ENCODE measurements at regions not wholly inside any gene's neighbourhood (a gene's known extent, or its start where the extent isn't known, plus 50 kb on each side); places are given as distances from the start of the nearest gene placed in this dataset.
A peak's percentile ranks its signal among the peaks of the same experiment; 100 is the strongest.

- H3K4me1 ChIP-seq (ENCODE audit: control insufficient read depth in 2 of 2, insufficient read depth in 2 of 2, low read length in 2 of 2) = no peaks in the 10 kb centered on the region
- POLR2A ChIA-PET = no interaction called here
- DNase-seq (peak in 2 of 9 donors; percentile 15 to 23), ATAC-seq (peak; percentile 50)
- CTCF ChIA-PET = interaction anchor here (0.7 to 1.0 kb wide), 2 partner anchors 10 to 701 kb away, joined by 3 read pairs; no protein-coding TSS in a partner anchor
- intact Hi-C loops (cut with micrococcal nuclease) = no loop called here
- Mint-ChIP-seq H3K27me3 (peaks cover 0 to 9% (median 5%) of the 10 kb centered on the region in 5 donors), H3K27ac (no peak overlapping the region), H3K4me3 (no peak overlapping the region), H3K9me3 (peaks cover 0 to 2% (median 0%) of the 10 kb centered on the region in 11 donors), H3K36me3 (no peaks in the 10 kb centered on the region), H3K4me1 (peaks cover 0 to 5% (median 0%) of the 10 kb centered on the region in 7 donors)
- no peaks in the 10 kb centered on the region for H3K9me3 ChIP-seq (ENCODE audit: control insufficient read depth in 2 of 3, low read length in 3 of 3)
- H3K27me3 ChIP-seq (ENCODE audit: control insufficient read depth in 2 of 2, insufficient read depth in 2 of 2, low read length in 2 of 2) = peaks cover 0 to 4% of the 10 kb centered on the region in 2 donors
- H3K27ac ChIP-seq (ENCODE audit: low read depth, low read length) = no peak overlapping the region
- H3K36me3 ChIP-seq (ENCODE audit: control insufficient read depth in 2 of 3, insufficient read depth in 3 of 3, low read length in 3 of 3) = no peaks in the 10 kb centered on the region
- no peak overlapping the region for H3K4me3 ChIP-seq (ENCODE audit: low read length)
These were observed 195.8 kb downstream of the ERCC6L2 start for GRCh38 chr9:96071076-96071814.

GRCh38 chr9:96069629-96070220 is 194.2 kb downstream of the ERCC6L2 start:
- ATAC-seq (no peak), DNase-seq (no peak)
- no peak overlapping the region for H3K27ac Mint-ChIP-seq
- CTCF ChIA-PET = interaction anchor here (1.0 kb wide), 1 partner anchor 8 kb away, joined by 3 read pairs; no protein-coding TSS in a partner anchor
- Histone ChIP-seq H3K4me3 (ENCODE audit: low read length) (no peak overlapping the region), H3K4me1 (ENCODE audit: control insufficient read depth in 2 of 2, insufficient read depth in 2 of 2, low read length in 2 of 2) (no peaks in the 10 kb centered on the region), H3K27me3 (ENCODE audit: control insufficient read depth in 2 of 2, insufficient read depth in 2 of 2, low read length in 2 of 2) (peaks cover 0 to 4% of the 10 kb centered on the region in 2 donors), H3K27ac (ENCODE audit: low read depth, low read length) (no peak overlapping the region), H3K9me3 (ENCODE audit: control insufficient read depth in 2 of 3, low read length in 3 of 3) (no peaks in the 10 kb centered on the region), H3K36me3 (ENCODE audit: control insufficient read depth in 2 of 3, insufficient read depth in 3 of 3, low read length in 3 of 3) (no peaks in the 10 kb centered on the region)
- H3K4me1 Mint-ChIP-seq = peaks cover 0 to 2% (median 0%) of the 10 kb centered on the region in 7 donors
- H3K27me3 Mint-ChIP-seq = peaks cover 0 to 9% (median 5%) of the 10 kb centered on the region in 5 donors
- peak overlapping the region in 1 of 10 donors; percentile 17 for H3K4me3 Mint-ChIP-seq
- peaks cover 0 to 2% (median 0%) of the 10 kb centered on the region in 11 donors for H3K9me3 Mint-ChIP-seq
- POLR2A ChIA-PET = no interaction called here
- intact Hi-C loops (cut with micrococcal nuclease) = loop anchor here in 1 of 2 donors (10.0 kb wide), 1 partner anchor 255 kb away; no protein-coding TSS in a partner anchor
- H3K36me3 Mint-ChIP-seq = no peaks in the 10 kb centered on the region

DNA sequence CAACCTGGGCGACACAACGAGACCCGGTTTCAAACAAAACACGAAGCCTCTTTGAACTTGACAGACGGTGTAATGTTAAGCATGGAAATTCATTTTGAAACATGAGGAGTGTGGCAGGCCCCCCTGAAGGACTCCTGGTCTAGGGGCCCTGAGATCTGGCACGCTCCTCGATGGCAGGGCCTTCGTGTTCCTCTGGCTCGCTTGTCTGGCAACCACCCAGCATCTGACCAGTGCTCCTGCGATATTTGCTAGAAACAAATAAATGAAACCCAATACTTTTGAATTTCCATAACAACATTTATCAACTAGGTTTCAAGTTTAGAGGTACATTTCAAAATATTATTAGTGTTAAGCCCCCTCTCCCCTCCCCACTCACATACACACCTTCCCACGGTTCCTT is 193.0 kb downstream of the ERCC6L2 start:
- DNase-seq (no peak), ATAC-seq (no peak)
- H3K27me3 ChIP-seq (ENCODE audit: control insufficient read depth in 2 of 2, insufficient read depth in 2 of 2, low read length in 2 of 2) = peaks cover 0 to 4% of the 10 kb centered on the region in 2 donors
- Mint-ChIP-seq H3K9me3 (peaks cover 0 to 2% (median 0%) of the 10 kb centered on the region in 11 donors), H3K27ac (no peak overlapping the region), H3K27me3 (peaks cover 0 to 9% (median 5%) of the 10 kb centered on the region in 5 donors), H3K4me3 (no peak overlapping the region), H3K36me3 (no peaks in the 10 kb centered on the region), H3K4me1 (peaks cover 0 to 2% (median 0%) of the 10 kb centered on the region in 7 donors)
- intact Hi-C loops (cut with micrococcal nuclease) = loop anchor here in 1 of 2 donors (10.0 kb wide), 1 partner anchor 254 kb away; no protein-coding TSS in a partner anchor
- no peak overlapping the region for H3K4me3 ChIP-seq (ENCODE audit: low read length)
- H3K27ac ChIP-seq (ENCODE audit: low read depth, low read length) = no peak overlapping the region
- ChIA-PET POLR2A (no interaction called here), CTCF (no interaction called here)
- H3K9me3 ChIP-seq (ENCODE audit: control insufficient read depth in 2 of 3, low read length in 3 of 3) = no peaks in the 10 kb centered on the region
- H3K36me3 ChIP-seq (ENCODE audit: control insufficient read depth in 2 of 3, insufficient read depth in 3 of 3, low read length in 3 of 3) = no peaks in the 10 kb centered on the region
- no peaks in the 10 kb centered on the region for H3K4me1 ChIP-seq (ENCODE audit: control insufficient read depth in 2 of 2, insufficient read depth in 2 of 2, low read length in 2 of 2)

GRCh38 chr9:96067600-96067999 is 192.1 kb downstream of the ERCC6L2 start:
- Mint-ChIP-seq H3K36me3 (no peaks in the 10 kb centered on the region), H3K4me1 (peaks cover 0 to 4% (median 0%) of the 10 kb centered on the region in 7 donors), H3K27me3 (peaks cover 0 to 9% (median 5%) of the 10 kb centered on the region in 5 donors), H3K27ac (no peak overlapping the region), H3K9me3 (peaks cover 0 to 2% (median 0%) of the 10 kb centered on the region in 11 donors), H3K4me3 (no peak overlapping the region)
- Histone ChIP-seq H3K4me3 (ENCODE audit: low read length) (no peak overlapping the region), H3K36me3 (ENCODE audit: control insufficient read depth in 2 of 3, insufficient read depth in 3 of 3, low read length in 3 of 3) (no peaks in the 10 kb centered on the region), H3K4me1 (ENCODE audit: control insufficient read depth in 2 of 2, insufficient read depth in 2 of 2, low read length in 2 of 2) (no peaks in the 10 kb centered on the region), H3K9me3 (ENCODE audit: control insufficient read depth in 2 of 3, low read length in 3 of 3) (no peaks in the 10 kb centered on the region), H3K27ac (ENCODE audit: low read depth, low read length) (no peak overlapping the region), H3K27me3 (ENCODE audit: control insufficient read depth in 2 of 2, insufficient read depth in 2 of 2, low read length in 2 of 2) (peaks cover 0 to 4% of the 10 kb centered on the region in 2 donors)
- intact Hi-C loops (cut with micrococcal nuclease) = loop anchor here in 1 of 2 donors (10.0 kb wide), 1 partner anchor 253 kb away; no protein-coding TSS in a partner anchor
- ATAC-seq (no peak), DNase-seq (no peak)
- CTCF ChIA-PET = no interaction called here
- POLR2A ChIA-PET = no interaction called here

DNA sequence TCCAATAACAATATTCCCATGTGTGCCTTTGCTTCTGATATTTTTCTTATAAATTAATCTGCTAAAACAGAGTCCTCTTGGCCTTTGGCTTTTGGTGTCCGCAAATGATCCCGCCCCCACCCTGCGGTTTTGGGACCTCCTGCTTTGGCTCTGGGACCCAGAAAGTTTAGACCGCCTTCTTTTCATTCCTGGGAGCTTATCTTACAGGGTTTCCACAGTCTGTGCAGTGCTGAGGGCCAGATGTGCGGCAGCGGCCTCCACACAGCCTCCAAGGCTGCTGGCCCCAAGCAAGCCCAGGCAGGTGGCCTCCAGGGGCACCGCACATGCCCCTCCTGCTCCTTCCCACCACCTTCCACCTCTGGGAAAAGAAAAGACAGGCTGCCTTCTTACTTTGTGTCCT is 191.5 kb downstream of the ERCC6L2 start:
- peaks cover 0 to 4% of the 10 kb centered on the region in 2 donors for H3K27me3 ChIP-seq (ENCODE audit: control insufficient read depth in 2 of 2, insufficient read depth in 2 of 2, low read length in 2 of 2)
- ATAC-seq = no peak
- no peak overlapping the region for H3K4me3 Mint-ChIP-seq
- no peak overlapping the region for H3K27ac Mint-ChIP-seq
- H3K36me3 Mint-ChIP-seq = no peaks in the 10 kb centered on the region
- no peaks in the 10 kb centered on the region for H3K4me1 ChIP-seq (ENCODE audit: control insufficient read depth in 2 of 2, insufficient read depth in 2 of 2, low read length in 2 of 2)
- CTCF ChIA-PET = no interaction called here
- POLR2A ChIA-PET = no interaction called here
- no peaks in the 10 kb centered on the region for H3K9me3 ChIP-seq (ENCODE audit: control insufficient read depth in 2 of 3, low read length in 3 of 3)
- intact Hi-C loops (cut with micrococcal nuclease) = loop anchor here in 1 of 2 donors (10.0 kb wide), 1 partner anchor 252 kb away; no protein-coding TSS in a partner anchor
- no peak for DNase-seq
- H3K4me3 ChIP-seq (ENCODE audit: low read length) = no peak overlapping the region
- H3K27ac ChIP-seq (ENCODE audit: low read depth, low read length) = no peak overlapping the region
- H3K4me1 Mint-ChIP-seq = peaks cover 0 to 5% (median 0%) of the 10 kb centered on the region in 7 donors
- peaks cover 0 to 9% (median 5%) of the 10 kb centered on the region in 5 donors for H3K27me3 Mint-ChIP-seq
- H3K9me3 Mint-ChIP-seq = peaks cover 0 to 2% (median 0%) of the 10 kb centered on the region in 11 donors
- no peaks in the 10 kb centered on the region for H3K36me3 ChIP-seq (ENCODE audit: control insufficient read depth in 2 of 3, insufficient read depth in 3 of 3, low read length in 3 of 3)

GRCh38 chr9:96065482-96066251 is 190.2 kb downstream of the ERCC6L2 start:
- H3K4me3 ChIP-seq (ENCODE audit: low read length) = no peak overlapping the region
- H3K9me3 ChIP-seq (ENCODE audit: control insufficient read depth in 2 of 3, low read length in 3 of 3) = no peaks in the 10 kb centered on the region
- H3K27ac ChIP-seq (ENCODE audit: low read depth, low read length) = no peak overlapping the region
- POLR2A ChIA-PET = no interaction called here
- Mint-ChIP-seq H3K27ac (no peak overlapping the region), H3K9me3 (no peaks in the 10 kb centered on the region), H3K4me3 (no peak overlapping the region), H3K27me3 (peaks cover 0 to 6% (median 0%) of the 10 kb centered on the region in 5 donors), H3K36me3 (no peaks in the 10 kb centered on the region), H3K4me1 (peaks cover 0 to 16% (median 5%) of the 10 kb centered on the region in 7 donors)
- CTCF ChIA-PET = no interaction called here
- ATAC-seq = no peak
- H3K27me3 ChIP-seq (ENCODE audit: control insufficient read depth in 2 of 2, insufficient read depth in 2 of 2, low read length in 2 of 2) = peaks cover 0 to 4% of the 10 kb centered on the region in 2 donors
- DNase-seq = no peak
- intact Hi-C loops (cut with micrococcal nuclease) = loop anchor here in 1 of 2 donors (10.0 kb wide), 1 partner anchor 251 kb away; no protein-coding TSS in a partner anchor
- H3K4me1 ChIP-seq (ENCODE audit: control insufficient read depth in 2 of 2, insufficient read depth in 2 of 2, low read length in 2 of 2) = no peaks in the 10 kb centered on the region
- H3K36me3 ChIP-seq (ENCODE audit: control insufficient read depth in 2 of 3, insufficient read depth in 3 of 3, low read length in 3 of 3) = no peaks in the 10 kb centered on the region

Measured in naive thymus-derived CD4-positive, alpha-beta T cell (primary cell).